ENCODE measurements at regions not wholly inside any gene's neighbourhood (a gene's known extent, or its start where the extent isn't known, plus 50 kb on each side); places are given as distances from the start of the nearest gene placed in this dataset.

- H3K27me3 ChIP-seq (replicated peaks in 1 of 7) = no peaks in the 10 kb centered on the region
- H3K4me1 ChIP-seq = peaks cover 0 to 7% (median 0%) of the 10 kb centered on the region in 6 donors
- no peaks in the 10 kb centered on the region for H3K9me3 ChIP-seq
- peak overlapping the region in 1 of 8 donors; percentile 20 for H3K27ac ChIP-seq
- WGBS, 5 donors = 84 to 92% (median 89%) methylated on average over 2 of the region's 2 CpGs
- intact Hi-C loops (cut with DNase I; ENCODE audit: low total_unique reads) = no loop called here
- H3K4me3 ChIP-seq = no peak overlapping the region
- H3K36me3 ChIP-seq = peaks cover 0 to 88% (median 28%) of the 10 kb centered on the region in 6 donors
- TF ChIP-seq POLR2A (IDR thresholded peaks at IDR 0.05) (no peak), POLR2AphosphoS5 (IDR thresholded peaks at IDR 0.05) (no peak), CTCF (IDR thresholded peaks at IDR 0.05 in 8 of 11, conservative IDR thresholded peaks at IDR 0.05 in 3 of 11) (no peak)
- DNase-seq = no peak
Measured at GRCh38 chr14:71687166-71687831, 244.9 kb upstream of the RGS6 start.

- Histone ChIP-seq H3K9me3 (no peaks in the 10 kb centered on the region), H3K27ac (no peak overlapping the region), H3K4me1 (peaks cover 0 to 20% (median 0%) of the 10 kb centered on the region in 6 donors), H3K27me3 (replicated peaks in 1 of 7) (no peaks in the 10 kb centered on the region), H3K36me3 (peaks cover 0 to 94% (median 31%) of the 10 kb centered on the region in 6 donors), H3K4me3 (no peak overlapping the region)
- intact Hi-C loops (cut with DNase I; ENCODE audit: low total_unique reads) = no loop called here
- DNase-seq = no peak
- TF ChIP-seq POLR2AphosphoS5 (IDR thresholded peaks at IDR 0.05) (no peak), CTCF (IDR thresholded peaks at IDR 0.05 in 8 of 11, conservative IDR thresholded peaks at IDR 0.05 in 3 of 11) (no peak), POLR2A (IDR thresholded peaks at IDR 0.05) (no peak)
- WGBS, 5 donors = 95 to 99% (median 97%) methylated on average over 4 of the region's 4 CpGs
Measured at GRCh38 chr14:71688576-71688975, 243.7 kb upstream of the RGS6 start.

- intact Hi-C loops (cut with DNase I; ENCODE audit: low total_unique reads) = no loop called here
- H3K27me3 ChIP-seq (replicated peaks in 1 of 7) = no peaks in the 10 kb centered on the region
- no peak for TF ChIP-seq POLR2AphosphoS5 (IDR thresholded peaks at IDR 0.05)
- no peak for TF ChIP-seq CTCF (IDR thresholded peaks at IDR 0.05 in 8 of 11, conservative IDR thresholded peaks at IDR 0.05 in 3 of 11)
- TF ChIP-seq POLR2A (IDR thresholded peaks at IDR 0.05) = no peak
- H3K4me3 ChIP-seq = no peak overlapping the region
- DNase-seq = no peak
- H3K9me3 ChIP-seq = no peaks in the 10 kb centered on the region
- H3K4me1 ChIP-seq = peaks cover 0 to 21% (median 0%) of the 10 kb centered on the region in 6 donors
- H3K36me3 ChIP-seq = peaks cover 0 to 90% (median 14%) of the 10 kb centered on the region in 6 donors
- WGBS, 5 donors = 61 to 95% (median 86%) methylated on average over 2 of the region's 2 CpGs
- no peak overlapping the region for H3K27ac ChIP-seq
Measured at GRCh38 chr14:71690478-71690877, 241.8 kb upstream of the RGS6 start.

- H3K4me1 ChIP-seq = peaks cover 0 to 21% (median 0%) of the 10 kb centered on the region in 6 donors
- H3K9me3 ChIP-seq = no peaks in the 10 kb centered on the region
- peak overlapping the region in 4 of 8 donors; percentile 11 to 50 (median 31) for H3K27ac ChIP-seq
- WGBS, 5 donors = 54 to 70% (median 58%) methylated on average over 3 to 4 of the region's 4 CpGs
- TF ChIP-seq POLR2A (IDR thresholded peaks at IDR 0.05) = no peak
- peak in 1 of 3 donors; percentile 30 for TF ChIP-seq POLR2AphosphoS5 (IDR thresholded peaks at IDR 0.05)
- no peak for TF ChIP-seq CTCF (IDR thresholded peaks at IDR 0.05 in 8 of 11, conservative IDR thresholded peaks at IDR 0.05 in 3 of 11)
- no peaks in the 10 kb centered on the region for H3K27me3 ChIP-seq (replicated peaks in 1 of 7)
- no peak for DNase-seq
- no peak overlapping the region for H3K4me3 ChIP-seq
- H3K36me3 ChIP-seq = peaks cover 0 to 88% (median 5%) of the 10 kb centered on the region in 6 donors
- intact Hi-C loops (cut with DNase I; ENCODE audit: low total_unique reads) = no loop called here
Measured at GRCh38 chr14:71692496-71692895, 239.7 kb upstream of the RGS6 start.
